HEK293 (cell line): ENCODE measurements at regions not wholly inside any gene's neighbourhood (a gene's known extent, or its start where the extent isn't known, plus 50 kb on each side); places are given as distances from the start of the nearest gene placed in this dataset.

Experiments used
- CTCF ChIA-PET: fragments of 350-600 bp; formaldehyde crosslinking; extraction: SDS; loops from one replicate; lab custom pipeline; 2021; ENCODE audit warnings: antibody characterized with exemption; lab: Yijun Ruan, JAX
- POLR2A ChIA-PET: fragments of 300-600 bp; formaldehyde crosslinking; extraction: SDS; loops from one replicate; lab custom pipeline; 2020; ENCODE audit warnings: antibody characterized with exemption, inconsistent platforms; lab: Yijun Ruan, JAX
- H3K27ac ChIP-seq: fragments of 200-500 bp; sonication (Bioruptor generic); 2 replicates; pipeline ENCODE4 v1.5.1; 2014; ENCODE audit warnings: low read depth, low read length, control low read depth, inconsistent platforms; ENCODE audit errors: extremely low read depth
- H3K36me3 ChIP-seq, 2 experiments: fragments of 200-500 bp in 1 of 2; sonication (Bioruptor generic) in 1 of 2; 1 replicate in 1 of 2; 2 replicates in 1 of 2; pipeline ENCODE4 v1.5.1; 2014 to 2017; ENCODE audit warnings: inconsistent platforms in 2 of 2, low read length in 2 of 2; ENCODE audit not compliant: control insufficient read depth in 2 of 2, insufficient read depth in 1 of 2
- H3K4me1 ChIP-seq: fragments of 200-500 bp; sonication (Bioruptor generic); 2 replicates; pipeline ENCODE4 v1.5.1; 2014; ENCODE audit warnings: mild to moderate bottlenecking, low read length, inconsistent platforms; ENCODE audit not compliant: control insufficient read depth, insufficient read depth
- H3K4me3 ChIP-seq: 2 replicates; pipeline ENCODE4 v1.5.1; 2011; ENCODE audit warnings: low read depth, mild to moderate bottlenecking, control low read depth, low read length, moderate library complexity
- H3K9me3 ChIP-seq: fragments of 200-500 bp; sonication (Bioruptor generic); 2 replicates; pipeline ENCODE4 v1.5.1; 2014; ENCODE audit warnings: low read depth, low read length, inconsistent platforms; ENCODE audit not compliant: control insufficient read depth, insufficient read depth
- GLIS1 ChIP-seq: fragments of 450-650 bp; formaldehyde crosslinking; IDR thresholded peaks from 2 replicates; pipeline ENCODE4 v1.5.1; 2016; ENCODE audit warnings: missing biosample characterization, missing genetic modification characterization
- HOXD13 ChIP-seq: sonication (generic); formaldehyde crosslinking; IDR thresholded peaks from 2 replicates; pipeline ENCODE4 v1.8.0; 2022; ENCODE audit warnings: missing genetic modification reagents, borderline replicate concordance
- KLF16 ChIP-seq: fragments of 450-650 bp; formaldehyde crosslinking; IDR thresholded peaks from 2 replicates; pipeline ENCODE4 v1.5.1; 2017; ENCODE audit warnings: missing biosample characterization, missing genetic modification characterization
- KLF8 ChIP-seq: fragments of 450-650 bp; formaldehyde crosslinking; IDR thresholded peaks from 2 replicates; pipeline ENCODE4 v1.5.1; 2016; ENCODE audit warnings: missing biosample characterization, missing genetic modification characterization
- KLF9 ChIP-seq: fragments of 450-650 bp; formaldehyde crosslinking; IDR thresholded peaks from 2 replicates; pipeline ENCODE4 v1.5.1; 2016; ENCODE audit warnings: missing biosample characterization, missing genetic modification characterization, low read depth
- MYNN ChIP-seq: fragments of 450-650 bp; formaldehyde crosslinking; IDR thresholded peaks from 2 replicates; pipeline ENCODE4 v1.5.1; 2016; ENCODE audit warnings: missing biosample characterization, missing genetic modification characterization, borderline replicate concordance
- MZF1 ChIP-seq: fragments of 450-650 bp; formaldehyde crosslinking; IDR thresholded peaks from 2 replicates; pipeline ENCODE4 v1.5.1; 2017; ENCODE audit warnings: missing biosample characterization, missing genetic modification characterization, borderline replicate concordance
- YY1 ChIP-seq: fragments of 450-650 bp; formaldehyde crosslinking; IDR thresholded peaks from 2 replicates; pipeline ENCODE4 v1.5.1; 2018; ENCODE audit warnings: missing biosample characterization, missing genetic modification characterization
- ZBTB21 ChIP-seq: fragments of 450-650 bp; formaldehyde crosslinking; IDR thresholded peaks from 2 replicates; pipeline ENCODE4 v1.5.1; 2017; ENCODE audit warnings: missing biosample characterization, missing genetic modification characterization
- ZBTB48 ChIP-seq: fragments of 450-650 bp; formaldehyde crosslinking; IDR thresholded peaks from 2 replicates; pipeline ENCODE4 v1.5.1; 2016; ENCODE audit warnings: missing biosample characterization, missing genetic modification characterization
- ZEB2 ChIP-seq: fragments of 450-650 bp; formaldehyde crosslinking; IDR thresholded peaks from 2 replicates; pipeline ENCODE4 v1.5.1; 2016; ENCODE audit warnings: missing biosample characterization, missing genetic modification characterization
- ZFP69B ChIP-seq: fragments of 450-650 bp; formaldehyde crosslinking; IDR thresholded peaks from 2 replicates; pipeline ENCODE4 v1.5.1; 2016; ENCODE audit warnings: missing biosample characterization, missing genetic modification characterization
- ZNF10 ChIP-seq: fragments of 450-650 bp; formaldehyde crosslinking; IDR thresholded peaks from 2 replicates; pipeline ENCODE4 v1.5.1; 2017; ENCODE audit warnings: missing biosample characterization, missing genetic modification characterization
- ZNF114 ChIP-seq: fragments of 450-650 bp; formaldehyde crosslinking; IDR thresholded peaks from 2 replicates; pipeline ENCODE4 v1.5.0; 2017; ENCODE audit warnings: missing biosample characterization, missing genetic modification characterization
- ZNF211 ChIP-seq: fragments of 450-650 bp; formaldehyde crosslinking; IDR thresholded peaks from 2 replicates; pipeline ENCODE4 v1.5.1; 2016; ENCODE audit warnings: low read depth, missing biosample characterization, missing genetic modification characterization
- ZNF335 ChIP-seq: fragments of 450-650 bp; formaldehyde crosslinking; conservative IDR thresholded peaks from 2 replicates; pipeline ENCODE4 v1.5.1; 2016; ENCODE audit warnings: missing biosample characterization, missing genetic modification characterization
- ZNF529 ChIP-seq: fragments of 450-650 bp; formaldehyde crosslinking; IDR thresholded peaks from 2 replicates; pipeline ENCODE4 v1.5.1; 2017; ENCODE audit warnings: missing genetic modification characterization, missing biosample characterization; ENCODE audit not compliant: insufficient replicate concordance
- ZNF623 ChIP-seq: fragments of 450-650 bp; formaldehyde crosslinking; IDR thresholded peaks from 2 replicates; pipeline ENCODE4 v1.5.1; 2016; ENCODE audit warnings: missing biosample characterization, missing genetic modification characterization
- ZNF658 ChIP-seq: fragments of 450-650 bp; formaldehyde crosslinking; IDR thresholded peaks from 2 replicates; pipeline ENCODE4; 2016; ENCODE audit warnings: missing biosample characterization, missing genetic modification characterization
- ZNF76 ChIP-seq: fragments of 450-650 bp; formaldehyde crosslinking; IDR thresholded peaks from 2 replicates; pipeline ENCODE4; 2016; ENCODE audit warnings: low read depth, missing biosample characterization, missing genetic modification characterization, borderline replicate concordance
- TF ChIP-seq, protein P1 (sequence below): fragments of 450-650 bp; formaldehyde crosslinking; IDR thresholded peaks from 2 replicates; pipeline ENCODE4 v1.5.1; 2017; ENCODE audit warnings: missing biosample characterization, missing genetic modification characterization
- TF ChIP-seq, protein P2 (sequence below): fragments of 450-650 bp; formaldehyde crosslinking; IDR thresholded peaks from 2 replicates; pipeline ENCODE4 v1.5.1; 2016; ENCODE audit warnings: missing biosample characterization, missing genetic modification characterization
- TF ChIP-seq, protein P3 (sequence below): fragments of 450-650 bp; formaldehyde crosslinking; IDR thresholded peaks from 2 replicates; pipeline ENCODE4 v1.5.1; 2016; ENCODE audit warnings: missing biosample characterization, missing genetic modification characterization
- TF ChIP-seq, protein P4 (sequence below): fragments of 450-650 bp; formaldehyde crosslinking; IDR thresholded peaks from 2 replicates; pipeline ENCODE4 v1.5.1; 2017; ENCODE audit warnings: missing biosample characterization, missing genetic modification characterization
- TF ChIP-seq, protein P5 (sequence below): fragments of 450-650 bp; formaldehyde crosslinking; IDR thresholded peaks from 2 replicates; pipeline ENCODE4 v1.5.1; 2016; ENCODE audit warnings: missing biosample characterization, missing genetic modification characterization
- TF ChIP-seq, protein P6 (sequence below): fragments of 450-650 bp; formaldehyde crosslinking; IDR thresholded peaks from 2 replicates; pipeline ENCODE4 v1.5.1; 2017; ENCODE audit warnings: missing biosample characterization, mild to moderate bottlenecking, missing genetic modification characterization, moderate library complexity
- TF ChIP-seq, protein P7 (sequence below): fragments of 450-650 bp; formaldehyde crosslinking; IDR thresholded peaks from 2 replicates; pipeline ENCODE4 v1.5.1; 2016; ENCODE audit warnings: missing biosample characterization, missing genetic modification characterization, low read depth

DNA sequence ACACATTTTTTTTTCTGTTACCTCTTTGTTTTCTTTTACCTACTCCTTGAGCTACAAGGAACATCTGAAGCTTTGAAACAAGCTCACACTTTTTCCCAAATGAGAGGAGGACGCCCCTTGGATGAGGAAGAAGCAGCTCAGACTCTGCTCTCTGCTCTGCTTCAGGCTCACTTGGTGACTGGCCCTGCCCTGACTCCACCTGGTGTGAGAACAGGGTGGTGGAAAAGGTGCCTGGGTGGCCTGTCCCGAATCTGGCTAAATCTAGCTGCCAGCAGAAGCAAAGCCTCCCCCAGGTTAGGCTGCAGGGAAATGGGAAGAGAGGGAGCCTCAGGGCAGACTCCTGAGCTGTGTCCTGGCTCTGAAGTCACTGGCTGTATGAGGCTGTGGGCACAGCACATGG is 68.0 kb upstream of the CEACAM8 start:
- Histone ChIP-seq H3K27ac (no peak overlapping the region), H3K4me1 (no peaks in the 10 kb centered on the region), H3K9me3 (peaks cover 3% of the 10 kb centered on the region; the same call in 1 of the 2 replicates), H3K4me3 (no peak overlapping the region), H3K36me3 (no peaks in the 10 kb centered on the region)
- POLR2A ChIA-PET = no interaction called here
- CTCF ChIA-PET = interaction anchor here (0.8 to 1.4 kb wide), 4 partner anchors 21 to 224 kb away, joined by 3 to 4 read pairs (median 3); no protein-coding TSS in a partner anchor
- TF ChIP-seq, protein P1, sequence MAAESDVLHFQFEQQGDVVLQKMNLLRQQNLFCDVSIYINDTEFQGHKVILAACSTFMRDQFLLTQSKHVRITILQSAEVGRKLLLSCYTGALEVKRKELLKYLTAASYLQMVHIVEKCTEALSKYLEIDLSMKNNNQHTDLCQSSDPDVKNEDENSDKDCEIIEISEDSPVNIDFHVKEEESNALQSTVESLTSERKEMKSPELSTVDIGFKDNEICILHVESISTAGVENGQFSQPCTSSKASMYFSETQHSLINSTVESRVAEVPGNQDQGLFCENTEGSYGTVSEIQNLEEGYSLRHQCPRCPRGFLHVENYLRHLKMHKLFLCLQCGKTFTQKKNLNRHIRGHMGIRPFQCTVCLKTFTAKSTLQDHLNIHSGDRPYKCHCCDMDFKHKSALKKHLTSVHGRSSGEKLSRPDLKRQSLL (tag by site-specific recombination) = no peak
- TF ChIP-seq, protein P2, sequence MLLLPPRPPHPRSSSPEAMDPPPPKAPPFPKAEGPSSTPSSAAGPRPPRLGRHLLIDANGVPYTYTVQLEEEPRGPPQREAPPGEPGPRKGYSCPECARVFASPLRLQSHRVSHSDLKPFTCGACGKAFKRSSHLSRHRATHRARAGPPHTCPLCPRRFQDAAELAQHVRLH (tag by site-specific recombination) = no peak
- TF ChIP-seq, protein P3, sequence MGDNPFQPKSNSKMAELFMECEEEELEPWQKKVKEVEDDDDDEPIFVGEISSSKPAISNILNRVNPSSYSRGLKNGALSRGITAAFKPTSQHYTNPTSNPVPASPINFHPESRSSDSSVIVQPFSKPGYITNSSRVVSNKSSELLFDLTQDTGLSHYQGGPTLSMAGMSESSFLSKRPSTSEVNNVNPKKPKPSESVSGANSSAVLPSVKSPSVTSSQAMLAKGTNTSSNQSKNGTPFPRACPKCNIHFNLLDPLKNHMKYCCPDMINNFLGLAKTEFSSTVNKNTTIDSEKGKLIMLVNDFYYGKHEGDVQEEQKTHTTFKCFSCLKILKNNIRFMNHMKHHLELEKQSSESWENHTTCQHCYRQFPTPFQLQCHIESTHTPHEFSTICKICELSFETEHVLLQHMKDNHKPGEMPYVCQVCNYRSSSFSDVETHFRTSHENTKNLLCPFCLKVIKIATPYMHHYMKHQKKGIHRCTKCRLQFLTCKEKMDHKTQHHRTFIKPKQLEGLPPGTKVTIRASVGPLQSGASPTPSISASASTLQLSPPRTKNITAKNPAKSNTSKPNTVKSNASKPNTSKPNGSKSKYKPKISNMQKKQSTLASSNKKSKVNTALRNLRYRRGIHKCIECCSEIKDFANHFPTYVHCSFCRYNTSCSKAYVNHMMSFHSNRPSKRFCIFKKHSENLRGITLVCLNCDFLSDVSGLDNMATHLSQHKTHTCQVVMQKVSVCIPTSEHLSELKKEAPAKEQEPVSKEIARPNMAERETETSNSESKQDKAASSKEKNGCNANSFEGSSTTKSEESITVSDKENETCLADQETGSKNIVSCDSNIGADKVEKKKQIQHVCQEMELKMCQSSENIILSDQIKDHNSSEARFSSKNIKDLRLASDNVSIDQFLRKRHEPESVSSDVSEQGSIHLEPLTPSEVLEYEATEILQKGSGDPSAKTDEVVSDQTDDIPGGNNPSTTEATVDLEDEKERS (tag by site-specific recombination) = no peak
- no peak for TF ChIP-seq HOXD13 (CRISPR knock-in tag)
- TF ChIP-seq MZF1 = no peak
- TF ChIP-seq ZNF335 = no peak
- no peak for TF ChIP-seq YY1
- no peak for TF ChIP-seq GLIS1 (tag by site-specific recombination)
- TF ChIP-seq, protein P4, sequence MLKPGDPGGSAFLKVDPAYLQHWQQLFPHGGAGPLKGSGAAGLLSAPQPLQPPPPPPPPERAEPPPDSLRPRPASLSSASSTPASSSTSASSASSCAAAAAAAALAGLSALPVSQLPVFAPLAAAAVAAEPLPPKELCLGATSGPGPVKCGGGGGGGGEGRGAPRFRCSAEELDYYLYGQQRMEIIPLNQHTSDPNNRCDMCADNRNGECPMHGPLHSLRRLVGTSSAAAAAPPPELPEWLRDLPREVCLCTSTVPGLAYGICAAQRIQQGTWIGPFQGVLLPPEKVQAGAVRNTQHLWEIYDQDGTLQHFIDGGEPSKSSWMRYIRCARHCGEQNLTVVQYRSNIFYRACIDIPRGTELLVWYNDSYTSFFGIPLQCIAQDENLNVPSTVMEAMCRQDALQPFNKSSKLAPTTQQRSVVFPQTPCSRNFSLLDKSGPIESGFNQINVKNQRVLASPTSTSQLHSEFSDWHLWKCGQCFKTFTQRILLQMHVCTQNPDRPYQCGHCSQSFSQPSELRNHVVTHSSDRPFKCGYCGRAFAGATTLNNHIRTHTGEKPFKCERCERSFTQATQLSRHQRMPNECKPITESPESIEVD (tag by site-specific recombination) = no peak
- TF ChIP-seq ZNF658 (tag by site-specific recombination) = no peak
- no peak for TF ChIP-seq KLF9 (tag by site-specific recombination)
- TF ChIP-seq, protein P5, sequence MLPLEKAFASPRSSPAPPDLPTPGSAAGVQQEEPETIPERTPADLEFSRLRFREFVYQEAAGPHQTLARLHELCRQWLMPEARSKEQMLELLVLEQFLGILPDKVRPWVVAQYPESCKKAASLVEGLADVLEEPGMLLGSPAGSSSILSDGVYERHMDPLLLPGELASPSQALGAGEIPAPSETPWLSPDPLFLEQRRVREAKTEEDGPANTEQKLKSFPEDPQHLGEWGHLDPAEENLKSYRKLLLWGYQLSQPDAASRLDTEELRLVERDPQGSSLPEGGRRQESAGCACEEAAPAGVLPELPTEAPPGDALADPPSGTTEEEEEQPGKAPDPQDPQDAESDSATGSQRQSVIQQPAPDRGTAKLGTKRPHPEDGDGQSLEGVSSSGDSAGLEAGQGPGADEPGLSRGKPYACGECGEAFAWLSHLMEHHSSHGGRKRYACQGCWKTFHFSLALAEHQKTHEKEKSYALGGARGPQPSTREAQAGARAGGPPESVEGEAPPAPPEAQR (tag by site-specific recombination) = no peak
- no peak for TF ChIP-seq MYNN
- TF ChIP-seq ZNF529 = no peak
- no peak for TF ChIP-seq ZFP69B
- no peak for TF ChIP-seq ZEB2
- TF ChIP-seq ZNF623 (tag by site-specific recombination) = no peak

DNA sequence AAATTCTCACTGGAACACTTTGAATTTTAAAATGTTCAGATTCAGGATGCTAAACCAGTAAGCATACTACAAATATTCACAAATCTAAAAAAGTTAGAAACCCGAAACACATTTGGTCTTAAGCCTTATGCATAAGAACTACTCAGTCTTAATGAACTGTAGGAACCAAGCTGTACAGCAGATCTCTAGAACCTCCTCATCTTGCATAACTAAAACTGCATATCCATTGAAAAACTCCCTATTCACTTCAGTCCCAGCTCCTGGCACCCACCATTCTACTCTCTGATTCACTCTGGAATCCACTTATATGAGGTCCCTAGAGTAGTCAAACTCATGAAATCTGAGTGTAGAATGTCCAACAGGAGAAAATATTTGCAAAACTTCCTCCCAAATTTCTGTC is 65.6 kb upstream of the CEACAM8 start:
- Histone ChIP-seq H3K4me3 (no peak overlapping the region), H3K27ac (no peak overlapping the region), H3K36me3 (no peaks in the 10 kb centered on the region), H3K4me1 (no peaks in the 10 kb centered on the region)
- POLR2A ChIA-PET = no interaction called here
- CTCF ChIA-PET = interaction anchor here (0.7 kb wide), 1 partner anchor 673 kb away, joined by 3 read pairs; no protein-coding TSS in a partner anchor
- no peak for TF ChIP-seq ZNF76
- TF ChIP-seq, protein P6, sequence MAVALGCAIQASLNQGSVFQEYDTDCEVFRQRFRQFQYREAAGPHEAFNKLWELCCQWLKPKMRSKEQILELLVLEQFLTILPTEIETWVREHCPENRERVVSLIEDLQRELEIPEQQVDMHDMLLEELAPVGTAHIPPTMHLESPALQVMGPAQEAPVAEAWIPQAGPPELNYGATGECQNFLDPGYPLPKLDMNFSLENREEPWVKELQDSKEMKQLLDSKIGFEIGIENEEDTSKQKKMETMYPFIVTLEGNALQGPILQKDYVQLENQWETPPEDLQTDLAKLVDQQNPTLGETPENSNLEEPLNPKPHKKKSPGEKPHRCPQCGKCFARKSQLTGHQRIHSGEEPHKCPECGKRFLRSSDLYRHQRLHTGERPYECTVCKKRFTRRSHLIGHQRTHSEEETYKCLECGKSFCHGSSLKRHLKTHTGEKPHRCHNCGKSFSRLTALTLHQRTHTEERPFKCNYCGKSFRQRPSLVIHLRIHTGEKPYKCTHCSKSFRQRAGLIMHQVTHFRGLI (tag by site-specific recombination) = no peak
- TF ChIP-seq ZFP69B = no peak
- TF ChIP-seq, protein P7, sequence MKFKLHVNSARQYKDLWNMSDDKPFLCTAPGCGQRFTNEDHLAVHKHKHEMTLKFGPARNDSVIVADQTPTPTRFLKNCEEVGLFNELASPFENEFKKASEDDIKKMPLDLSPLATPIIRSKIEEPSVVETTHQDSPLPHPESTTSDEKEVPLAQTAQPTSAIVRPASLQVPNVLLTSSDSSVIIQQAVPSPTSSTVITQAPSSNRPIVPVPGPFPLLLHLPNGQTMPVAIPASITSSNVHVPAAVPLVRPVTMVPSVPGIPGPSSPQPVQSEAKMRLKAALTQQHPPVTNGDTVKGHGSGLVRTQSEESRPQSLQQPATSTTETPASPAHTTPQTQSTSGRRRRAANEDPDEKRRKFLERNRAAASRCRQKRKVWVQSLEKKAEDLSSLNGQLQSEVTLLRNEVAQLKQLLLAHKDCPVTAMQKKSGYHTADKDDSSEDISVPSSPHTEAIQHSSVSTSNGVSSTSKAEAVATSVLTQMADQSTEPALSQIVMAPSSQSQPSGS (tag by site-specific recombination) = no peak
- no peak for TF ChIP-seq ZNF114 (tag by site-specific recombination)
- TF ChIP-seq KLF16 (tag by site-specific recombination) = no peak
- TF ChIP-seq ZNF10 = no peak
- no peak for TF ChIP-seq ZBTB21
- no peak for TF ChIP-seq KLF8 (tag by site-specific recombination)
- TF ChIP-seq ZNF211 (tag by site-specific recombination) = no peak
- TF ChIP-seq ZBTB48 (tag by site-specific recombination) = no peak
- TF ChIP-seq, all 188 proteins: peak for 0
- H3K9me3 ChIP-seq = peaks cover 3% of the 10 kb centered on the region; the same call in 1 of the 2 replicates
